Activated CD4-positive, alpha-beta T cell treated with anti-CD3 and anti-CD28 coated beads, Interleukin-2, amount 50 U/mL, for 16 hours (primary cell): ENCODE measurements at regions not wholly inside any gene's neighbourhood (a gene's known extent, or its start where the extent isn't known, plus 50 kb on each side); places are given as distances from the start of the nearest gene placed in this dataset.
"Not testable (repeated sequence)": the region's sequence is repeated elsewhere in the genome, so short reads cannot be mapped to it uniquely, and the experiment has no call there.

Experiments used
- DNase-seq: peaks from one replicate; pipeline ENCODE4 v3.0.0-alpha.2; 2020

DNA sequence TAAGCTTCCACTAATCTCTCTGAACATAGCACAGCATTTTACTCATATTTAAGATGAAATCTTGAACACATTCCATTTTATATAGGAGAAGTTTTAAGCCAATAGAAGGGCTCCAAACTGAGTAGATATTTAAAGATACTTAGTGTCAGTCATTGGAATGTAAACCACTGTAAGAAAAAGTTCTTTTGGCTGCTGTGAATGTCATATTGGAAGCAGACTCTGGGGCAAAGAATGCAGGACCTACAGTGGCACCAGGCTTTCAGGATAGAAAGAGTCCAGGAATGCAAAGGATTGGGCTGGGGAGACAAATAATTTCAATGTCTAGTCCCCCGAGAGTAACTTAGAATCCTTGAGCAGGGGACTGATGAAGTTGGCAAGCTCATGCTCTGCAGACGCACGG lies 1047.7 kb downstream of the STIM2 start:
- no peak for DNase-seq

DNA sequence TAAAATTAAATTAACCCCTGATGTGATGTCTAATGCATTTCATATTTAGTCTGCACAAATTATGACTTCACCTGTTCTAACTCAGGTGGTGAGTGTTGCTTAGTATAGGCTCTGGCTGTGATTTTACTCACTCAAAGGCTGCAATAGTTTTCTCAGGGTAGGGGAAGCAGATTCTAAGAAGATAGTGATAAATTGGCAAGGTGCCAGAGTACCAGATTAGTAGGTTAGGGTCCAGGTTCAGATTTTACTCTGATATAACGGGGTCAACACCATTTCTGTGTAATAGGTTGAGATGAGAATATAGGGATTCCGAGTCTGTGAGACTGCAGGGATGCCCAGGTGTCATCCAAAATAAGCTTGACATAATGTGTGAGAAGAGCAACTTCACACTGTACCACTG lies 1049.6 kb downstream of the STIM2 start:
- no peak for DNase-seq

DNA sequence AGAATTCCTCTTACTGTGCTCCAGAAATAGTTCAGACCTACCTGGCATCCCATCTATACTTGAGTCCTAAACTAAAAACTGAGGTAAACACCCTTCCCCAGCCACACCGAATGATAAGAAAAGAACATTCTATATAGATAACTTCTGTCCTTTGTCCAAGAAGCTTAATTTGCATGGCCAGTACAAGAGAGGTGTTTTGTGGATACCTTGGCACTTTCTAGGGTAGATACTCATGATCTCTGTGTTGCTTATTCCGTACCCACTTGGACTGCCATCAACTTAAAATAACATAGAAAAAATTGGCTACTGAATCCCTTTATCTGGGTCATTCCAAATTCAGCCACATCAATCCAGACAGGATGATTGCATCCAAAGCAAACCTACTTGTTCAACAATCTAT lies 1050.4 kb downstream of the STIM2 start:
- DNase-seq = no peak

DNA sequence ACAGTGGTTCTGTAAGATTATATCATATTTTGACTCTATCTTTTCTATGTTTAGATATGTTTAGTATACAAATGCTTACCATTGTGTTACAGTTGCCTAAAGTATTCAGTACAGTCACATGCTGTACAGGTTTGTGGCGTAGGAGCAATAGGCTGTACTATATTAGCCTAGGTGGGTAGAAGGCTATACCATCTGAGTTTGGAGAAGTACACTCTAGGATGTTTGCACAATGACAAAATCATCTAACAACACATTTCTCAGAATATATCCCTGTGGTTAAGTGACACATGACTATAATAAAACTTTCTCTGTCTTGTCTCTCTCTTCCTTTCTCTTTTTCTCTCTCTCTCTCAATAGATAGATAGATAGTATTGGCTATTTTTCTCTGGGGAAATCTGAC lies 1053.1 kb downstream of the STIM2 start:
- no peak for DNase-seq

DNA sequence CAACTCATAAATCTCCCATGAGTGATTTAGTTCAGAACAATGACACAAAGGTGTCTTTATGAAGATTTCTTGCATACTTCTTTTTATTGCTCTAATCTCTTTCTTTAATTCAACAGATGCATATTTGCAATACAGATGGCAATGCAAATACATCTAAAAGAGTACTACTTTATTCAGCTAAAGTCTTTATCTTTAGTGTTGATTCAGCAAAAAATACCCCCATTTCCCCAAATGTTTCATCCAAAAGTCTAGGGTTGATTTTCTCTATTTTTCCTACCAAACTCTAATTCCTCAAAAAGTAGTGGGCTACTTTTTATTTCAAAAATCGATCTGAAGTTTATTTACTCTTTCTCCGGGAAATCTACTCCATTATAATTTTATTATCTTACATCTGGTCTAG lies 1055.2 kb downstream of the STIM2 start:
- DNase-seq = no peak

DNA sequence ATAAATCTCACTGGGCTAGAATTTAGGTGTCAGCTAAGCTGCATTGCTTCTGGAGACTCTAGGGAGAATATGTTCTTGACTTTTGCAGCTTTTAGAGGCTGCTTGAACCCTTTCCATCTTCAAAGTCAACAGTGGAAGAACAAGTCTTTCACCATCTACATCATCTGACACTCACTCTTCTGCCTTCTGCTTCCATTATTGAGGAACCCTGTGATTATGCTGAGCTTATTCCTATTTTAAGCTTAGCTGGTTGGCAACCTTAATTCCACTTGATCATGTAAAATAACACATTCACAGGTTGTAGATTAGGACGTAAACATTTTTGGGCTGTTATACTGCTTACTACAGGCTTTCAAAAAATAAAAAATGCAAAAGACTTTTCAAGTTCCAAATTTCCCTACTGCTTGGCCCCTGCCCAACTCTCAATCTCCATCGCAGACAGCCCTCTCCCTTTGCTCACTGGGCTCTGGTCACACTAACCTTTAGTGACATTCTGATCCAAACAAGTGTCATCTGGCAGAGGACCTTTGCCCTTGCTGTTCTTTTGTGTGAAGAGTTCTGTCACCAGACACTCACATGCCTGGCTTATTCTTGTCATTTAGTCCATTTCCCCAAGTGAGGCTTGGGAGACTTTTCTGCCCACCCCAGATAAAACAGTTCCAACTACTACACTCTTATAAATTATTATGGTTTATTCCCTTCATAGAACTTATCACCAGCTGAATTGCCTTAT lies 1056.0 kb downstream of the STIM2 start:
- no peak for DNase-seq

DNA sequence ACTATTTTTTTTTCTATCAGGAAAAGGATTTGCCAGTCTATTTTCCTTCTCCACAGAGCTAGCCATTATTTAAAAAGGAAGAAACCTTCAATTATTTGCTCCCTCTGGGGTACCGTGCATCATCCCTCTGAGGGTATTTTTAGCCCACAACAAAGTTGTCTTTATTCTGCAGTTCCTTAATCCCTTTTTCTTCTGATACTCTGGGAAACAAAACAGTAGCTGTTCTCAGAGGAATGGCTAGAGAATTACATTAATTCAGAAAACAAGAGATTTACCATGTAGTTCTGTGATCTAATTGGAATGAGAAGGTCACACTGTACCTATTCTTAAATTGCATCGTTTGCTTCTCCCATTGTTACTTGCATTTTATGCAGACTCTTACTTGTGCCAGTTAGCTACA lies 1056.7 kb downstream of the STIM2 start:
- no peak for DNase-seq

DNA sequence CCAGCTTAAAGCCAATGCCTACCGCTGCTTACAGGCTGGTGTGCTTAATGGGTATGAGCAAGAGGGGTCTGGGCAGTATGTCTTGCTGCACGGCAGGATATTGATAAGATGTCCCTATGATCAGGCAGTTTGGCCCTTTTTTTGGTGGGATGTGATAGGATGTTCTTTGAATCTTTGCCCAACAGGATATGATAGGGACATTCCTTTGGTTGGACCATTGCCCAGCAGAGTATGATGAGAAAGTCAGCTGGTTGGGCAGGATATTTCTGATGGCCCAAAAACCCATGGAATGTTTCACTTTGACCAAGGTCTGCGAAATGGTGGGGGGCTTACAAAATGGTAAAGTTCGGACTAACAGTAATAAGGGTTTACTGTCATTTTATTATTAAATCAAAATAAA lies 1060.6 kb downstream of the STIM2 start:
- DNase-seq = no peak

DNA sequence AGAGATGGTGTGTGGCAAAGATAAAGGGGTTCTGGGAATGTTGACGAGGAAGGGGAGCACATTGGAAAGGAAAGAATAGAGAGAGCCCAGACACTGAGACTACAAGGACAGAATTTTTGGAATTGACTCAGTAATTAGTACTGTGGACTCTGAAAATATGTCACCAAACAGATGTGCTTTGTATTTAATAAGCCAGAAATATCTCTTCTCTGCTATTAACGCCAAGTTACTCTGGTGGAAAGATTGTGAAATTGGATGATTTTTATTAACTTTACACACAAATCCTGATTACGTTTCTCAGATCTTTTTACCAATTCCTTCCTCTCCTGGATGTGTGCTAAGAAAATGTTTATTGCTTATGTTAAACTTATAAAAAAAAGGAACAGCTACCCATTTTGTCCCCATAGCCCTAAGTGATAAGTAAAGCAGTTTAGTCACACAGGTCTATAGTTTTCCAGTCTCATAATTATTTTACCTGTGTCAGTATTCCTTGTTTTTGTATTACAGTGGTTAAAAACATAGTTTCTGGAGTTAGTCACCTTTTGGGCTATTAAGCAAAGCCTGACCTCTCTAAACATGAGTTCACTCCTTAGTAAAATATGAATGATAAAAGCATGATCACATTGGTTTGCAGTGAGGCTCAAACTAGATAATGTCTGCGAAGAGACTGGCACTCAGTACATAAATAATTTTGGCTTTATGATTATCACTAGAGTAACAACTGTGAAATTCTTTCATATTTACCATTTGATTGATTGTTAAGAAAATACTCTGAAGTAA lies 1068.3 kb downstream of the STIM2 start:
- no peak for DNase-seq

DNA sequence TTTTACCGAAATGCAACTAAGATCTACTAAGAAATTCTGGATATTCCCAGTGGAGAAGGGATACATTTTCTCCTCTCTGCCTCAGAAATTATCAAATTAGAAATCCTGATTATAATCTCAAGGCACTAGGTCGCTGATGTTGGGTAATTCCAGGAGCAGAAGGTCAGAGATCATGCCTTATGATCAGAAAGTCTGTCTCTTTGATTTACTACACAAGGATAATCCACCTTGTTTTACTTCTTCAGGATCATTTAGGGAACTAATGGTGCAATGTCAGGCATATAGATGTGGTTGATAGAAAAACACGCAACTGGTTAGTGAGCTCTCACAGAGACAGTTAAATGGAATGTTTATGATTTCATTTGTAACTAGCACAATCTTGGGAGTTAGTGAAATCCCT lies 1069.7 kb downstream of the STIM2 start:
- no peak for DNase-seq

DNA sequence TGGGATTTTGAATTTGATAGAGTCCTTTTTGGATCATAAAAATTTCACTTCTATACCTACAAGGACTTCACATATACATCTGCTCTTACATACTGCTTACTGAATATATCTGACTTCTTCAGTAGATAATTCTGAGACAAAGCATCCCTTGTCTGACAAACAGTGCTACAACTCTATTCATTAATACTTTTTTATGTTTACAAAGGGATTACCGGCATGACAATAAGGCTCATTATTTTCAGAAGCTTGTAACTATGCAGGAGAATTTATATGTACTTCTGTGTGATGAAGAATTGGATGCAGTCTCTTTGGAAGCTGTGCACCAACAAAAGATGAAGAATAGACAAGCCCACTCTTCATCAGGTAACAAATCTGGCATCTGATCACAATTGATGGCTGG lies 1070.3 kb downstream of the STIM2 start:
- no peak for DNase-seq

DNA sequence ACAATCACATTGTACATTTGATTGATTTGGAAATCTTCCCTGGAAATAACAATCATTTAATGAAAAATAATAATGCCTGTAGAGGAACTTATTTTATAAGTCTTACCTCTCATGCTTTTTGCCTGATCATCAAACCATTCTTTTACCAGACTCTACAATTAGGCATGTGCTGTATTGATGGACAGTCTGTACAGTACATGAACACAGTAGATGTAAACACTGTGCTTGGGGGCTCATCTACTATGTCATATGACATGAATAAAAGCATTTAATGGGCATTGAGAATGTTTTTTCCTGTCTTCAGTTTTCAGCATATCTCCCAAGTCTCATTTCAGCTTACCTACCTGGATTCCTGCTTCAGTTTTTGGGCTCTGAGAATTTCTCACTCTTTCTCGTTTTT lies 1070.9 kb downstream of the STIM2 start:
- no peak for DNase-seq

DNA sequence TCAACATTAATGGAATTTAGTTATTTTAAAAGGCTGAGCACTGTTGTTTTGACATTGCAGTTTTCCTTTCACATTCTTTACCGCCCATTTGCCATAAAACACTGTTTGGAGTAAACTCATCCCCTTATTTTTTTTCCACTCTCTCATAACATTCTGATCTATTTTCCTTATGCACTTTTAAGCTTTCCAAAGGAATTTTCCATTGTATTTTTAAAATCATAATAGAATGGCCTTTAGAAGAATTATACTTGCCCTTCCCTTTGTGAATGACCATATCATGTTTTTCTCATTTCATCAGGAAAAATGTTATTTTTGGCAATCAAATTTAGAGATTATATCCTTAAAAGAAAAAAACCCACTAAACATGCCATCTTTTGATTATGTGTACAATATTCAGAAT lies 1074.2 kb downstream of the STIM2 start:
- no peak for DNase-seq

DNA sequence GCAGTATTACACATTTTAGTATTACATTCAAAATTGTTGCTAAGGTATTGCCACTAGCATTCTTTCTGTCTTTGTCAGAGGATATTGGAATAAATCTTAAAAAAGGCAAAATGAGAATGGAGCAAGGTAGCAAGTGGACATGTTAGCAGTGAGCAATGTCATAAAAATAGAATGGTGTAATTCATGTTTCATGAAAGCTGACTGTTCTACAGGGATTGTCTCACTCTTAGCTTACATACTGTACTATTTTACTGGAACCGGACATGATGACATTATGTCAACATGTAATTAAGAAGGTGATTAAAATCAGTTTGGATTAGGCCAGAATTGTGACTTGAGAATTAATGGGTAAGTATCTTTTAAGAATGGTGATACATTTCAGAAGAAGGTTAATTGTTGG lies 1086.2 kb downstream of the STIM2 start:
- no peak for DNase-seq

DNA sequence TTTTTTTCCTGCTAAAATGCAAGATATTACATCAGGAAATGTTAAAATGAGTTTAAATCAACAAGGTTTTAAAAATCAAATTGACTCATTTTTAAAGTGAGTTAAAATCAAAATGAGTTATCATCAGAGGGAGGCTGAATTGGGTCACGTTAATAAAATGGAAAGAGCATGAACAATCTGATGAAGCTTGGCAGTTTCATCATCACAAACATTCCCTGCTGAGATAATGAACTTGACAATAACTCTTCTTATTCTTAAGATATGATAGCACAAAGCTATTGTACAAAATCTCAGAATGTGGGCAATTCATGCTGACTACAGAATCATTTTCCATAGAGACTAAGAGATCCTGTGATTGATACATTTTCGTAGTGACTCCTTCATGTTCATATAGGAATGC lies 1086.7 kb downstream of the STIM2 start:
- no peak for DNase-seq

DNA sequence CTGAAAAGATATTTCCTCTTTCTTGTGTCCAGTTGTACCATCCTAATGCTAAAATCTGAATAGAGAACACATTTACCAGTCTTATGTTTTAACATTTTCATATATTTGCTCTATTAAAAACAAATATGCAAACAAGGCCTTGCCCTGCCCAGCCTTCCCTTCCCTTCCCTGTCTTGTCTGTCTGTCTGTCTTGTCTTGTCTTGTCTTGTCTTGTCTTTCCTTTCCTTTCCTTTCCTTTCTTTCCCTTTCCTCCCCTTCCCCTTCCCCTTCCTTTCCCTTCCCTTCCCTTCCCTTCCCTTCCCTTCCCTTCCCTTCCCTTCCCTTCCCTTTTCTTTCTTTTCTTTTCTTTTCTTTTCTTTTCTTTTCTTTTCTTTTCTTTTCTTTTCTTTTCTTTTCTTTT lies 1103.5 kb downstream of the STIM2 start:
- no peak for DNase-seq

DNA sequence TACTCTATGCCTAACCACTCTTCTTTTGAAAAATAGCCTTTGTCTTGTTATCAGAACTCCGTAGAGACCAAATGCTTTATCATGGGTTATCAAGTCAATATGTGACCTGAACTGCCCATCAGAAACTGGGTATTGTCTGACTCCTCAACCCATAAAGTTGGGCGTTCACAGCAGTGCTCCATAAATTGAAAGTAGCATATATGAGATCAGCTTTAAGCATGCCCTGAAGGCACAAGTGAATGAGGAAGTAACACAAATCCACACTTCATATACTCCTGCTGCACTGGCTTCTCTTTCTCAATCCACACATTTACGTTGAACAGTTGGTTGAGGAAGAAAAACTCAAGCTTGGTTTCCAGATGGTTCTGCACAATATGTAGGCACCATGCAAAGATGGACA lies 1106.0 kb downstream of the STIM2 start:
- no peak for DNase-seq

DNA sequence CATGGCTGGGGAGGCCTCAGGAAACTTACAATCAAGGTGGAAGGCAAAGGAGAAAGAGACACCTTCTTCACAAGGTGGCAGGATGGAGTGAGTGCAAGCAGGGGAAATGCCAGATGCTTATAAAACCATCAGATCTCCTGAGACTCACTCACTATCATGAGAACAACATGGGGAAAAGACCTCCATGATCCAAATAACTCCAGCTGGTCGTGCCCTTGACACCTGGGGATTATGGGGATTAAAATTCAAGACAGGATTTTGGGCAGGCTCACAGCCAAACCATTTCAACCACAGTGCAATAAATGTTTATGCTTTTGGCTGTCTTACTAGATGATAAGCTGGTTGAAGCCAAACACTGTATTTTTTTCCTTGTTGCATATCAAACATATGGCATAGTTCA lies 1112.4 kb downstream of the STIM2 start:
- DNase-seq = no peak

DNA sequence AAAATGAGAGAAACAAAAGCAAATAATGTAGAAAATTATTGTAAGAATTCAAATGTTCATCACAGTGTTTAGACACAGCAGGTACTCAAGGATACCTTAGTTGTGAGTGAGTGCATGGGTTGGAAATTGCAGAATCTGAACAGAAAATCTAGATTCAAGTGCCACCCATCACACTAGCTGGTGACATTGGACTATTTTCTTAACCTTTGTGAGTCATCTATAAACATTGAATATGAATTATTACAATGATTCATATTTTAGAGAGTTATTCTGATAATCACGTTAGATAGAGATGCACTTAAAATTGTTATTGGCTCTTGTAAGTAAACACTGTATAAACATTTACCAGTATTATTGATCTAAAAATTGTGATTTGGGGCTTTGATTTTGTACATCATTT lies 1113.1 kb downstream of the STIM2 start:
- DNase-seq = no peak

DNA sequence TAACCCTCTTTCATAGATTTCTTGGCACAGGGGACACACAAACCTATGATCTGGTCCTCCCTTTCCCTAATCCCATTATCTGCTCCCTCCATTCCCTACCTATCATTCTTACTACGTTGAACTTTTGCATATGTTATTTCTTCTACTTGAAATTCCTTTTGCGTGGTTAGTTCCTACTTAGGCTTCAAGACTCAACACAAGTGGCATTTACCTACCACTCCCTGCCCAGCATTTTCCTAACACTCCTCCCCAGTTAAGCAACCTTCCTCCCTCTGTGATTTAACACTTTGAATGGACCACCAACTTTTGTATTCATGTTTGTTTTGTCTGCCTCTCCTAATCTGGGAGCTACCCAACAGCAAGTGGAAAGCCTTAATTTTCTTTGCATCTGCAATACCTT lies 1113.7 kb downstream of the STIM2 start:
- DNase-seq = no peak

DNA sequence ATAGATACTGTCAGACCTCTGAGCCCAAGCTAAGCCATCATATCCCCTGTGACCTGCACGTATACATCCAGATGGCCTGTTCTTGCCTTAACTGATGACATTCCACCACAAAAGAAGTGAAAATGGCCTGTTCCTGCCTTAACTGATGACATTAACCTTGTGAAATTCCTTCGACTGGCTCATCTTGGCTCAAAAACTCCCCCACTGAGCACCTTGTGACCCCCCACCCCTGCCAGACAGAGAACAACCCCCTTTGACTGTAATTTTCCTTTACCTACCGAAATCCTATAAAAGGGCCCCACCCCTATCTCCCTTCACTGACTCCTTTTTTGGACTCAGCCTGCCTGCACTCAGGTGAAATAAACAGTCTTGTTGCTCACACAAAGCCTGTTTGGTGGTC lies 1114.2 kb downstream of the STIM2 start:
- DNase-seq = not testable (repeated sequence)

DNA sequence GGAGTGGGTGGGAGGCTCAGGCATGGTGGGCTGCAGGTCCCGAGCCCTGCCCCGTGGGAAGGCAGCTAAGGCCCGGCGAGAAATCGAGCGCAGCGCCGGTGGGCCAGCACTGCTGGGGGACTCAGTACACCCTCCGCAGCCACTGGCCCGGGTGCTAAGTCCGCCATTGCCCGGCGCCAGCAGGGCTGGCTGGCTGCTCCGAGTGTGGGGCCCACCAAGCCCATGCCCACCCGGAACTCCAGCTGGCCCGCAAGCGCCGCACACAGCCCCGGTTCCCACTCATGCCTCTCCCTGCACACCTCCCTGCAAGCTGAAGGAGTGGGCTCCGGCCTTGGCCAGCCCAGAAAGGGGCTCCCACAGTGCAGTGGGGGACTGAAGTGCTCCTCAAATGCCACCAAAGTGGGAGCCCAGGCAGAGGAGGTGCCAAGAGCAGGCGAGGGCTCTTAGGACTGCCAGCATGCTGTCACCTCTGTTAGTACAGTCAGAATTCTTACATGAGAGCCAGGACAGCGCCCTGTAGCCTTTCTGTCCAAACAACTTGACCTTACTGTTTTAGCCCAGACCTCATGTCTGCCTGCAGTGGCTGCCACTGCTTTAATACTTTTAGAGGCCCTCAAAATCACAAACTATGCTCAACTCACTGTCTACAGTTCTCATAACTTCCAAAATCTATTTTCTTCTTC lies 1117.9 kb downstream of the STIM2 start:
- DNase-seq = not testable (repeated sequence)

DNA sequence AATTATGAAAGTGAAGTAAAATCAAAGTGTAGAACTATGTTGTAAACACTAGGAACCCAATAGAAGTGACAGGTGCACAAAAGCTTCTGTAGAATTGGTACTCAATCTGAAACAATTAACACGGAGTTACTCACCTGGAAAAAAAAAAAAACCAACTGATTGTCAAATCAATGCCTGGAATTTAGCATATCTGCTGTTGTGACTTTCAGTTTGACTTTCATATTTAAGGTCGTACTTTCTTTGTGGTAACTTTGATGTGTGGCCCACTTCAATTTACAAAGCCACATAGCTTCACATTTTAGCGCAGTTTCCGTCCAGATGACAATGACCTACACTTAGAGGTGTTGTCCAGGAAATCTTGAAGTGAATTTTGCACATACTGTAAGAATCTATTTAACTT lies 1124.9 kb downstream of the STIM2 start:
- no peak for DNase-seq

DNA sequence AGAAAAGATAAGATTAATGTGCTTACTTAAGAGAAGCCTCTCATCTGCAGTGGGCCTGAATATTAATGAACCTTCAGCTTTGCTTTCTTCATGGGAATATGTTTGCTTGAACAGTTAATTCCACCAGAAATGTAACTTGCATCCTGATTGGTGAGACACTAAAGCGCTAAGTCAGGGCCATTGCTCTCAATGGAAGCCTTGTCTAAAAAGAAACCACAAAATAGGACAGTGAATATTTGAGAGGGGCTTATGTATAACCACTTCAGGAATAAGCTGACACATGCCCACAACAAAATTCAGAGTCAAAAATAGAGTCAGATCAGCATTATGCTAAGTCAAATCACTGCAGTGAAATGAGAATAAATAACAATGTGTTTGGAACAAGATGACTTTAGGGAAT lies 1125.8 kb downstream of the STIM2 start:
- DNase-seq = no peak
